UCSD-AML1 (cell line): ENCODE measurements at regions not wholly inside any gene's neighbourhood (a gene's known extent, or its start where the extent isn't known, plus 50 kb on each side); places are given as distances from the start of the nearest gene placed in this dataset.

ENCODE experiments used
- DNase-seq: peaks from one replicate; lab custom pipeline; 2025; ENCODE audit not compliant: unreplicated experiment; lab: John Stamatoyannopoulos, UW

GRCh38 chr13:104246955-104247354 lies 1180.7 kb upstream of the SLC10A2 start:
- DNase-seq, result no peak

GRCh38 chr13:104206450-104207044 lies 1140.3 kb upstream of the SLC10A2 start:
- DNase-seq, result no peak

GRCh38 chr13:104204177-104204576 lies 1138.0 kb upstream of the SLC10A2 start:
- DNase-seq, result no peak

GRCh38 chr13:104198801-104199200 lies 1132.6 kb upstream of the SLC10A2 start:
- no peak for DNase-seq

- DNase-seq, result no peak
These were observed 1130.4 kb upstream of the SLC10A2 start for GRCh38 chr13:104196611-104197010.

GRCh38 chr13:104181526-104182231 lies 1115.5 kb upstream of the SLC10A2 start:
- DNase-seq, result no peak

GRCh38 chr13:104170980-104171555 lies 1104.9 kb upstream of the SLC10A2 start:
- no peak for DNase-seq

- no peak for DNase-seq
These were observed 1097.8 kb upstream of the SLC10A2 start for GRCh38 chr13:104163866-104164630.

GRCh38 chr13:104160536-104160935 lies 1094.3 kb upstream of the SLC10A2 start:
- DNase-seq, result no peak

- no peak for DNase-seq
These were observed 1077.7 kb upstream of the SLC10A2 start for GRCh38 chr13:104143760-104144416.

GRCh38 chr13:104140552-104140951 lies 1074.3 kb upstream of the SLC10A2 start:
- DNase-seq, result no peak

GRCh38 chr13:104137416-104137815 lies 1071.2 kb upstream of the SLC10A2 start:
- DNase-seq, result no peak

GRCh38 chr13:104132849-104133248 lies 1066.6 kb upstream of the SLC10A2 start:
- DNase-seq, result no peak

- no peak for DNase-seq
These were observed 1047.9 kb upstream of the SLC10A2 start for GRCh38 chr13:104114101-104114500.

- DNase-seq, result no peak
These were observed 1044.8 kb upstream of the SLC10A2 start for GRCh38 chr13:104111031-104111430.

GRCh38 chr13:104106705-104107393 lies 1040.6 kb upstream of the SLC10A2 start:
- DNase-seq, result no peak

- no peak for DNase-seq
These were observed 1039.5 kb upstream of the SLC10A2 start for GRCh38 chr13:104105418-104106355.

- DNase-seq, result no peak
These were observed 1033.5 kb upstream of the SLC10A2 start for GRCh38 chr13:104099750-104100149.

- no peak for DNase-seq
These were observed 1032.2 kb upstream of the SLC10A2 start for GRCh38 chr13:104098421-104098820.

- DNase-seq, result no peak
These were observed 1020.5 kb upstream of the SLC10A2 start for GRCh38 chr13:104086759-104087158.
